ENCODE measurements at regions not wholly inside any gene's neighbourhood (a gene's known extent, or its start where the extent isn't known, plus 50 kb on each side); places are given as distances from the start of the nearest gene placed in this dataset.

GRCh38 chr20:55070001-55070400, 594.6 kb downstream of the DOK5 start:
- WGBS = 9% methylated on average over 1 of the region's 1 CpG
- H2BK5ac ChIP-seq (ENCODE audit: low read depth, low read length, poor library complexity, severe bottlenecking) = no peak overlapping the region

GRCh38 chr20:55067158-55067825, 591.9 kb downstream of the DOK5 start:
- 85% methylated on average over 5 of the region's 7 CpGs for WGBS
- Histone ChIP-seq H2BK15ac (ENCODE audit: low read depth, poor library complexity, severe bottlenecking) (no peak overlapping the region), H3K14ac (ENCODE audit: low read length in 2 of 2) (no peak overlapping the region), H3K23ac (ENCODE audit: low read length in 2 of 2) (no peak overlapping the region), H3K27ac (ENCODE audit: low read length, poor library complexity, severe bottlenecking) (no peak overlapping the region), H3K27me3 (ENCODE audit: control insufficient read depth in 1 of 2, insufficient read depth in 1 of 2, low read length in 2 of 2) (no peaks in the 10 kb centered on the region), H4K91ac (ENCODE audit: low read length) (no peak overlapping the region), H3K9ac (ENCODE audit: low read length) (no peak overlapping the region), H3K9me3 (ENCODE audit: control insufficient read depth, low read length) (peaks cover 12% of the 10 kb centered on the region), H3K79me1 (replicated peaks; ENCODE audit: low read length, poor library complexity, severe bottlenecking) (no peaks in the 10 kb centered on the region), H2AFZ (ENCODE audit: low read depth, low read length) (no peak overlapping the region), H3K4ac (ENCODE audit: low read depth in 1 of 2, low read length in 2 of 2) (no peak overlapping the region), H2BK5ac (ENCODE audit: low read depth, low read length, poor library complexity, severe bottlenecking) (no peak overlapping the region), H3K18ac (ENCODE audit: low read depth in 1 of 2, low read length in 2 of 2) (no peak overlapping the region), H2BK120ac (ENCODE audit: low read depth, low read length) (no peak overlapping the region), H2BK12ac (ENCODE audit: low read length in 2 of 2) (no peak overlapping the region), H4K8ac (ENCODE audit: low read length) (no peak overlapping the region), H3K36me3 (ENCODE audit: control insufficient read depth in 1 of 2, insufficient read depth in 2 of 2, low read depth in 1 of 2, low read length in 2 of 2) (no peaks in the 10 kb centered on the region), H3K4me1 (ENCODE audit: control insufficient read depth, insufficient read depth, low read depth, low read length) (no peaks in the 10 kb centered on the region), H3K4me2 (ENCODE audit: low read length, poor library complexity, severe bottlenecking) (no peak overlapping the region), H3K4me3 (ENCODE audit: insufficient read depth in 1 of 2, low read depth in 1 of 2, low read length in 2 of 2) (no peak overlapping the region), H2AK5ac (ENCODE audit: low read length, severe bottlenecking) (no peak overlapping the region)
- DNase-seq = no peak

More at GRCh38 chr20:55070001-55070400, 594.6 kb downstream of the DOK5 start:
- DNase-seq = no peak
- no peak overlapping the region for H3K4ac ChIP-seq (ENCODE audit: low read depth in 1 of 2, low read length in 2 of 2)
- H3K9me3 ChIP-seq (ENCODE audit: control insufficient read depth, low read length) = peaks cover 5% of the 10 kb centered on the region
- no peak overlapping the region for H3K14ac ChIP-seq (ENCODE audit: low read length in 2 of 2)
- no peak overlapping the region for H3K27ac ChIP-seq (ENCODE audit: low read length, poor library complexity, severe bottlenecking)
- H3K36me3 ChIP-seq (ENCODE audit: control insufficient read depth in 1 of 2, insufficient read depth in 2 of 2, low read depth in 1 of 2, low read length in 2 of 2) = no peaks in the 10 kb centered on the region
- no peaks in the 10 kb centered on the region for H3K27me3 ChIP-seq (ENCODE audit: control insufficient read depth in 1 of 2, insufficient read depth in 1 of 2, low read length in 2 of 2)
- no peak overlapping the region for H4K8ac ChIP-seq (ENCODE audit: low read length)
- H4K91ac ChIP-seq (ENCODE audit: low read length) = no peak overlapping the region
- H3K18ac ChIP-seq (ENCODE audit: low read depth in 1 of 2, low read length in 2 of 2) = no peak overlapping the region
- no peaks in the 10 kb centered on the region for H3K79me1 ChIP-seq (replicated peaks; ENCODE audit: low read length, poor library complexity, severe bottlenecking)
- no peak overlapping the region for H3K4me3 ChIP-seq (ENCODE audit: insufficient read depth in 1 of 2, low read depth in 1 of 2, low read length in 2 of 2)
- H2BK120ac ChIP-seq (ENCODE audit: low read depth, low read length) = no peak overlapping the region
- no peak overlapping the region for H2AK5ac ChIP-seq (ENCODE audit: low read length, severe bottlenecking)
- H3K4me1 ChIP-seq (ENCODE audit: control insufficient read depth, insufficient read depth, low read depth, low read length) = no peaks in the 10 kb centered on the region
- no peak overlapping the region for H3K4me2 ChIP-seq (ENCODE audit: low read length, poor library complexity, severe bottlenecking)
- no peak overlapping the region for H3K9ac ChIP-seq (ENCODE audit: low read length)
- no peak overlapping the region for H2AFZ ChIP-seq (ENCODE audit: low read depth, low read length)
- H2BK15ac ChIP-seq (ENCODE audit: low read depth, poor library complexity, severe bottlenecking) = no peak overlapping the region
- no peak overlapping the region for H3K23ac ChIP-seq (ENCODE audit: low read length in 2 of 2)
- H2BK12ac ChIP-seq (ENCODE audit: low read length in 2 of 2) = no peak overlapping the region

GRCh38 chr20:55058938-55059337, 583.5 kb downstream of the DOK5 start:
- H3K4ac ChIP-seq (ENCODE audit: low read depth in 1 of 2, low read length in 2 of 2) = no peak overlapping the region
- no peak overlapping the region for H4K91ac ChIP-seq (ENCODE audit: low read length)
- H3K27ac ChIP-seq (ENCODE audit: low read length, poor library complexity, severe bottlenecking) = no peak overlapping the region
- WGBS = no CpG with 5 or more reads among the region's 1 CpG
- H3K4me3 ChIP-seq (ENCODE audit: insufficient read depth in 1 of 2, low read depth in 1 of 2, low read length in 2 of 2) = no peak overlapping the region
- H2BK5ac ChIP-seq (ENCODE audit: low read depth, low read length, poor library complexity, severe bottlenecking) = no peak overlapping the region
- no peak overlapping the region for H2BK12ac ChIP-seq (ENCODE audit: low read length in 2 of 2)
- no peaks in the 10 kb centered on the region for H3K79me1 ChIP-seq (replicated peaks; ENCODE audit: low read length, poor library complexity, severe bottlenecking)
- H3K9ac ChIP-seq (ENCODE audit: low read length) = no peak overlapping the region
- no peak overlapping the region for H2AFZ ChIP-seq (ENCODE audit: low read depth, low read length)
- H3K18ac ChIP-seq (ENCODE audit: low read depth in 1 of 2, low read length in 2 of 2) = no peak overlapping the region
- H3K14ac ChIP-seq (ENCODE audit: low read length in 2 of 2) = no peak overlapping the region
- H3K27me3 ChIP-seq (ENCODE audit: control insufficient read depth in 1 of 2, insufficient read depth in 1 of 2, low read length in 2 of 2) = no peaks in the 10 kb centered on the region
- H3K23ac ChIP-seq (ENCODE audit: low read length in 2 of 2) = no peak overlapping the region
- H2BK120ac ChIP-seq (ENCODE audit: low read depth, low read length) = no peak overlapping the region
- DNase-seq = no peak
- no peak overlapping the region for H2AK5ac ChIP-seq (ENCODE audit: low read length, severe bottlenecking)
- peaks cover 2% of the 10 kb centered on the region for H3K4me1 ChIP-seq (ENCODE audit: control insufficient read depth, insufficient read depth, low read depth, low read length)
- H4K8ac ChIP-seq (ENCODE audit: low read length) = no peak overlapping the region
- H3K4me2 ChIP-seq (ENCODE audit: low read length, poor library complexity, severe bottlenecking) = no peak overlapping the region
- H2BK15ac ChIP-seq (ENCODE audit: low read depth, poor library complexity, severe bottlenecking) = no peak overlapping the region
- no peaks in the 10 kb centered on the region for H3K36me3 ChIP-seq (ENCODE audit: control insufficient read depth in 1 of 2, insufficient read depth in 2 of 2, low read depth in 1 of 2, low read length in 2 of 2)
- no peaks in the 10 kb centered on the region for H3K9me3 ChIP-seq (ENCODE audit: control insufficient read depth, low read length)

- H3K9me3 ChIP-seq (ENCODE audit: control insufficient read depth, low read length) = no peaks in the 10 kb centered on the region
- no CpG with 5 or more reads among the region's 2 CpGs for WGBS
- no peak overlapping the region for H3K4me2 ChIP-seq (ENCODE audit: low read length, poor library complexity, severe bottlenecking)
- H3K18ac ChIP-seq (ENCODE audit: low read depth in 1 of 2, low read length in 2 of 2) = no peak overlapping the region
- H2BK5ac ChIP-seq (ENCODE audit: low read depth, low read length, poor library complexity, severe bottlenecking) = no peak overlapping the region
- H3K4me1 ChIP-seq (ENCODE audit: control insufficient read depth, insufficient read depth, low read depth, low read length) = peaks cover 4% of the 10 kb centered on the region
- no peaks in the 10 kb centered on the region for H3K36me3 ChIP-seq (ENCODE audit: control insufficient read depth in 1 of 2, insufficient read depth in 2 of 2, low read depth in 1 of 2, low read length in 2 of 2)
- no peak overlapping the region for H3K23ac ChIP-seq (ENCODE audit: low read length in 2 of 2)
- no peak overlapping the region for H4K91ac ChIP-seq (ENCODE audit: low read length)
- no peak overlapping the region for H3K9ac ChIP-seq (ENCODE audit: low read length)
- H2BK120ac ChIP-seq (ENCODE audit: low read depth, low read length) = no peak overlapping the region
- H3K14ac ChIP-seq (ENCODE audit: low read length in 2 of 2) = no peak overlapping the region
- H3K27ac ChIP-seq (ENCODE audit: low read length, poor library complexity, severe bottlenecking) = no peak overlapping the region
- H3K4ac ChIP-seq (ENCODE audit: low read depth in 1 of 2, low read length in 2 of 2) = no peak overlapping the region
- H2BK12ac ChIP-seq (ENCODE audit: low read length in 2 of 2) = no peak overlapping the region
- no peak overlapping the region for H2AK5ac ChIP-seq (ENCODE audit: low read length, severe bottlenecking)
- no peak overlapping the region for H2BK15ac ChIP-seq (ENCODE audit: low read depth, poor library complexity, severe bottlenecking)
- H3K4me3 ChIP-seq (ENCODE audit: insufficient read depth in 1 of 2, low read depth in 1 of 2, low read length in 2 of 2) = no peak overlapping the region
- H3K79me1 ChIP-seq (replicated peaks; ENCODE audit: low read length, poor library complexity, severe bottlenecking) = no peaks in the 10 kb centered on the region
- DNase-seq = no peak
- no peak overlapping the region for H4K8ac ChIP-seq (ENCODE audit: low read length)
- H2AFZ ChIP-seq (ENCODE audit: low read depth, low read length) = no peak overlapping the region
- H3K27me3 ChIP-seq (ENCODE audit: control insufficient read depth in 1 of 2, insufficient read depth in 1 of 2, low read length in 2 of 2) = no peaks in the 10 kb centered on the region
Observed at GRCh38 chr20:55057779-55058415, 582.5 kb downstream of the DOK5 start.

All from mesenchymal stem cell (in vitro differentiated cells and primary cell).